ENCODE measurements at regions not wholly inside any gene's neighbourhood (a gene's known extent, or its start where the extent isn't known, plus 50 kb on each side); places are given as distances from the start of the nearest gene placed in this dataset.

- TF ChIP-seq ZNF318 (CRISPR knock-in tag; IDR thresholded peaks at IDR 0.05) (0 out of 2 replicates have a peak, but pooled peaks have one; percentile 36), ZNF225 (CRISPR knock-in tag; IDR thresholded peaks at IDR 0.05) (peak; percentile 84; the same call in 1 of the 2 replicates), REL (CRISPR knock-in tag; conservative IDR thresholded peaks at IDR 0.05) (0 out of 2 replicates have a peak, but pooled peaks have one; percentile 13), DMTF1 (CRISPR knock-in tag; IDR thresholded peaks at IDR 0.05) (peak; percentile 90; the same call in 1 of the 2 replicates), ZNF460 (CRISPR knock-in tag; IDR thresholded peaks at IDR 0.05; ENCODE audit: borderline replicate concordance) (peak; percentile 83), CENPT (CRISPR knock-in tag; IDR thresholded peaks at IDR 0.05; ENCODE audit: low read depth) (no peak), ZNF451 (CRISPR knock-in tag; IDR thresholded peaks at IDR 0.05) (peak; percentile 83; the same call in 1 of the 2 replicates), ZFYVE20 (CRISPR knock-in tag; IDR thresholded peaks at IDR 0.05; ENCODE audit: borderline replicate concordance, low read depth) (0 out of 2 replicates have a peak, but pooled peaks have one; percentile 37), STAG1 (CRISPR knock-in tag; IDR thresholded peaks at IDR 0.05) (no peak), ARNTL (CRISPR knock-in tag; IDR thresholded peaks at IDR 0.05) (no peak), ISX (CRISPR knock-in tag; conservative IDR thresholded peaks at IDR 0.05) (no peak), ESRRA (CRISPR knock-in tag; IDR thresholded peaks at IDR 0.05; ENCODE audit: low read depth) (no peak), PRMT3 (CRISPR knock-in tag; IDR thresholded peaks at IDR 0.05; ENCODE audit: borderline replicate concordance, low read depth) (no peak), ZSCAN20 (CRISPR knock-in tag; IDR thresholded peaks at IDR 0.05; ENCODE audit: borderline replicate concordance) (peak; percentile 60; the same call in 1 of the 2 replicates), ZNF101 (CRISPR knock-in tag; IDR thresholded peaks at IDR 0.05; ENCODE audit: borderline replicate concordance, low read depth) (0 out of 2 replicates have a peak, but pooled peaks have one; percentile 65), FOXP4 (CRISPR knock-in tag; IDR thresholded peaks at IDR 0.05) (0 out of 2 replicates have a peak, but pooled peaks have one; percentile 1)
These were observed 73.1 kb downstream of the OR2B2 start (continued) for GRCh38 chr6:27838945-27839625.

Measured in HepG2 (cell line).